ENCODE measurements at regions not wholly inside any gene's neighbourhood (a gene's known extent, or its start where the extent isn't known, plus 50 kb on each side); places are given as distances from the start of the nearest gene placed in this dataset.

GRCh38 chr4:60619531-60620305 is 580.4 kb upstream of the ADGRL3 start:
- H3K4me1 ChIP-seq (ENCODE audit: control insufficient read depth in 1 of 2, insufficient read depth in 2 of 2, low read length in 2 of 2) = no peaks in the 10 kb centered on the region

GRCh38 chr4:60637976-60638375 is 562.1 kb upstream of the ADGRL3 start:
- H3K4me1 ChIP-seq (ENCODE audit: control insufficient read depth in 1 of 2, insufficient read depth in 2 of 2, low read length in 2 of 2) = no peaks in the 10 kb centered on the region
- no peaks in the 10 kb centered on the region for H3K36me3 ChIP-seq (ENCODE audit: control insufficient read depth in 1 of 2, insufficient read depth in 2 of 2, low read length in 2 of 2)
- H3K9me3 ChIP-seq (ENCODE audit: control insufficient read depth in 1 of 2, low read length in 2 of 2) = peaks cover 0 to 8% of the 10 kb centered on the region in 2 donors
- no peaks in the 10 kb centered on the region for H3K27me3 ChIP-seq (ENCODE audit: control insufficient read depth in 1 of 2, insufficient read depth in 2 of 2, low read length in 2 of 2)
- H3K4me3 ChIP-seq (ENCODE audit: low read depth in 1 of 2, low read length in 2 of 2) = no peak overlapping the region
- no peak overlapping the region for H3K9ac ChIP-seq (ENCODE audit: low read depth in 1 of 2, low read length in 2 of 2)
- H3K27ac ChIP-seq (ENCODE audit: low read depth, low read length) = no peak overlapping the region

More at GRCh38 chr4:60619531-60620305, 580.4 kb upstream of the ADGRL3 start:
- Histone ChIP-seq H3K9ac (ENCODE audit: low read depth in 1 of 2, low read length in 2 of 2) (no peak overlapping the region), H3K36me3 (ENCODE audit: control insufficient read depth in 1 of 2, insufficient read depth in 2 of 2, low read length in 2 of 2) (no peaks in the 10 kb centered on the region), H3K4me3 (ENCODE audit: low read depth in 1 of 2, low read length in 2 of 2) (no peak overlapping the region), H3K27ac (ENCODE audit: low read depth, low read length) (no peak overlapping the region), H3K9me3 (ENCODE audit: control insufficient read depth in 1 of 2, low read length in 2 of 2) (peaks cover 0 to 6% of the 10 kb centered on the region in 2 donors), H3K27me3 (ENCODE audit: control insufficient read depth in 1 of 2, insufficient read depth in 2 of 2, low read length in 2 of 2) (no peaks in the 10 kb centered on the region)

DNA sequence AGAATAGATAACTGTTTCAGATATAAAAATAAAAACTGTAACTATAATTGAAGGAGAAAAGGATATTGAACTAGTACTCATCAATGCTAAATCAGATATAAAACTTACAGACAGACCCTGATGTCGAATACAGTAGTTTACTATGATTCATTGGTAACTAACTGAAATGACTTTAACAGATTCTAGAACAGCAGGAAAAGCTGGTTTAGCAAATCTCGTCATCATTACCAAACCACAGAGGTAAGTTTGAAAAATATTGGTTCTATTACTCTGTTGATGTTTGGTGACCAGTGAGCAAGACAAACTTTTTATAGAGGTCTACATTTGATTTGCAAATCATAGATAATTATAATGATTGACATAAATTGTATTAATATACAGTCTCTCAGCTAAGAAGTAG is 551.4 kb upstream of the ADGRL3 start:
- H3K9me3 ChIP-seq (ENCODE audit: control insufficient read depth in 1 of 2, low read length in 2 of 2) = peaks cover 0 to 4% of the 10 kb centered on the region in 2 donors
- no peaks in the 10 kb centered on the region for H3K4me1 ChIP-seq (ENCODE audit: control insufficient read depth in 1 of 2, insufficient read depth in 2 of 2, low read length in 2 of 2)
- H3K9ac ChIP-seq (ENCODE audit: low read depth in 1 of 2, low read length in 2 of 2) = no peak overlapping the region
- H3K4me3 ChIP-seq (ENCODE audit: low read depth in 1 of 2, low read length in 2 of 2) = no peak overlapping the region
- no peaks in the 10 kb centered on the region for H3K36me3 ChIP-seq (ENCODE audit: control insufficient read depth in 1 of 2, insufficient read depth in 2 of 2, low read length in 2 of 2)
- no peak overlapping the region for H3K27ac ChIP-seq (ENCODE audit: low read depth, low read length)
- no peaks in the 10 kb centered on the region for H3K27me3 ChIP-seq (ENCODE audit: control insufficient read depth in 1 of 2, insufficient read depth in 2 of 2, low read length in 2 of 2)

DNA sequence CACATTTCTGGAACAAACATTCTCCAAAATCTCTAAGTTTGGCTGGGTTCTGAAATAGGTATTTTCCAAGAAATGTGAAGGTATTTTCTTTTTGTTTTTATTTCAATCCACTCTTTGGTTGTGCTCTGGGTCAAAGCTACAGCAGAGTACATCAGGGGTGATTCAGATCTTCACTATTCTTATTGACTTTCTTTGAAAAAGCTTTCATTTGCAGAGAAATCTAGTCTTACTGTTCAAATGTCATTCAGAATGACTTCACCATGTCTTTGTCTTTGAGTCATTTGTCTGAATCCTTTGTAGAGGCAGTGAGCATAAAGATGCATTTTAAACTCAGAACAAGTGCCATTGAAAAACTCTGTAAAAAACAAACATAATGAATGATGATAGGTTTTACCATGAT is 547.2 kb upstream of the ADGRL3 start:
- no peak overlapping the region for H3K27ac ChIP-seq (ENCODE audit: low read depth, low read length)
- H3K27me3 ChIP-seq (ENCODE audit: control insufficient read depth in 1 of 2, insufficient read depth in 2 of 2, low read length in 2 of 2) = no peaks in the 10 kb centered on the region
- no peak overlapping the region for H3K9ac ChIP-seq (ENCODE audit: low read depth in 1 of 2, low read length in 2 of 2)
- H3K36me3 ChIP-seq (ENCODE audit: control insufficient read depth in 1 of 2, insufficient read depth in 2 of 2, low read length in 2 of 2) = no peaks in the 10 kb centered on the region
- no peak overlapping the region for H3K4me3 ChIP-seq (ENCODE audit: low read depth in 1 of 2, low read length in 2 of 2)
- H3K4me1 ChIP-seq (ENCODE audit: control insufficient read depth in 1 of 2, insufficient read depth in 2 of 2, low read length in 2 of 2) = no peaks in the 10 kb centered on the region
- peaks cover 0 to 3% of the 10 kb centered on the region in 2 donors for H3K9me3 ChIP-seq (ENCODE audit: control insufficient read depth in 1 of 2, low read length in 2 of 2)

GRCh38 chr4:60655356-60655755 is 544.8 kb upstream of the ADGRL3 start:
- Histone ChIP-seq H3K9me3 (ENCODE audit: control insufficient read depth in 1 of 2, low read length in 2 of 2) (peaks cover 0 to 5% of the 10 kb centered on the region in 2 donors), H3K27ac (ENCODE audit: low read depth, low read length) (no peak overlapping the region), H3K9ac (ENCODE audit: low read depth in 1 of 2, low read length in 2 of 2) (no peak overlapping the region), H3K4me3 (ENCODE audit: low read depth in 1 of 2, low read length in 2 of 2) (no peak overlapping the region), H3K36me3 (ENCODE audit: control insufficient read depth in 1 of 2, insufficient read depth in 2 of 2, low read length in 2 of 2) (no peaks in the 10 kb centered on the region), H3K4me1 (ENCODE audit: control insufficient read depth in 1 of 2, insufficient read depth in 2 of 2, low read length in 2 of 2) (no peaks in the 10 kb centered on the region), H3K27me3 (ENCODE audit: control insufficient read depth in 1 of 2, insufficient read depth in 2 of 2, low read length in 2 of 2) (no peaks in the 10 kb centered on the region)

GRCh38 chr4:60656171-60656570 is 544.0 kb upstream of the ADGRL3 start:
- H3K4me3 ChIP-seq (ENCODE audit: low read depth in 1 of 2, low read length in 2 of 2) = no peak overlapping the region
- no peak overlapping the region for H3K9ac ChIP-seq (ENCODE audit: low read depth in 1 of 2, low read length in 2 of 2)
- no peaks in the 10 kb centered on the region for H3K27me3 ChIP-seq (ENCODE audit: control insufficient read depth in 1 of 2, insufficient read depth in 2 of 2, low read length in 2 of 2)
- H3K27ac ChIP-seq (ENCODE audit: low read depth, low read length) = no peak overlapping the region
- H3K9me3 ChIP-seq (ENCODE audit: control insufficient read depth in 1 of 2, low read length in 2 of 2) = peaks cover 0 to 5% of the 10 kb centered on the region in 2 donors
- no peaks in the 10 kb centered on the region for H3K4me1 ChIP-seq (ENCODE audit: control insufficient read depth in 1 of 2, insufficient read depth in 2 of 2, low read length in 2 of 2)
- H3K36me3 ChIP-seq (ENCODE audit: control insufficient read depth in 1 of 2, insufficient read depth in 2 of 2, low read length in 2 of 2) = no peaks in the 10 kb centered on the region

- Histone ChIP-seq H3K4me3 (ENCODE audit: low read depth in 1 of 2, low read length in 2 of 2) (no peak overlapping the region), H3K9ac (ENCODE audit: low read depth in 1 of 2, low read length in 2 of 2) (no peak overlapping the region), H3K27ac (ENCODE audit: low read depth, low read length) (no peak overlapping the region), H3K27me3 (ENCODE audit: control insufficient read depth in 1 of 2, insufficient read depth in 2 of 2, low read length in 2 of 2) (no peaks in the 10 kb centered on the region), H3K9me3 (ENCODE audit: control insufficient read depth in 1 of 2, low read length in 2 of 2) (peaks cover 0 to 5% of the 10 kb centered on the region in 2 donors), H3K4me1 (ENCODE audit: control insufficient read depth in 1 of 2, insufficient read depth in 2 of 2, low read length in 2 of 2) (no peaks in the 10 kb centered on the region), H3K36me3 (ENCODE audit: control insufficient read depth in 1 of 2, insufficient read depth in 2 of 2, low read length in 2 of 2) (no peaks in the 10 kb centered on the region)
Measured at GRCh38 chr4:60657041-60657440, 543.1 kb upstream of the ADGRL3 start.

GRCh38 chr4:60657807-60658206 is 542.3 kb upstream of the ADGRL3 start:
- Histone ChIP-seq H3K9ac (ENCODE audit: low read depth in 1 of 2, low read length in 2 of 2) (no peak overlapping the region), H3K4me1 (ENCODE audit: control insufficient read depth in 1 of 2, insufficient read depth in 2 of 2, low read length in 2 of 2) (no peaks in the 10 kb centered on the region), H3K4me3 (ENCODE audit: low read depth in 1 of 2, low read length in 2 of 2) (no peak overlapping the region), H3K27ac (ENCODE audit: low read depth, low read length) (no peak overlapping the region), H3K27me3 (ENCODE audit: control insufficient read depth in 1 of 2, insufficient read depth in 2 of 2, low read length in 2 of 2) (no peaks in the 10 kb centered on the region), H3K36me3 (ENCODE audit: control insufficient read depth in 1 of 2, insufficient read depth in 2 of 2, low read length in 2 of 2) (no peaks in the 10 kb centered on the region), H3K9me3 (ENCODE audit: control insufficient read depth in 1 of 2, low read length in 2 of 2) (peaks cover 0 to 5% of the 10 kb centered on the region in 2 donors)

- Histone ChIP-seq H3K9ac (ENCODE audit: low read depth in 1 of 2, low read length in 2 of 2) (no peak overlapping the region), H3K27me3 (ENCODE audit: control insufficient read depth in 1 of 2, insufficient read depth in 2 of 2, low read length in 2 of 2) (no peaks in the 10 kb centered on the region), H3K9me3 (ENCODE audit: control insufficient read depth in 1 of 2, low read length in 2 of 2) (peaks cover 0 to 4% of the 10 kb centered on the region in 2 donors), H3K4me3 (ENCODE audit: low read depth in 1 of 2, low read length in 2 of 2) (no peak overlapping the region), H3K27ac (ENCODE audit: low read depth, low read length) (no peak overlapping the region), H3K36me3 (ENCODE audit: control insufficient read depth in 1 of 2, insufficient read depth in 2 of 2, low read length in 2 of 2) (no peaks in the 10 kb centered on the region), H3K4me1 (ENCODE audit: control insufficient read depth in 1 of 2, insufficient read depth in 2 of 2, low read length in 2 of 2) (no peaks in the 10 kb centered on the region)
Measured at GRCh38 chr4:60663769-60664168, 536.4 kb upstream of the ADGRL3 start.

GRCh38 chr4:60682901-60683300 is 517.2 kb upstream of the ADGRL3 start:
- H3K27ac ChIP-seq (ENCODE audit: low read depth, low read length) = peak overlapping the region; percentile 43
- no peak overlapping the region for H3K4me3 ChIP-seq (ENCODE audit: low read depth in 1 of 2, low read length in 2 of 2)
- no peak overlapping the region for H3K9ac ChIP-seq (ENCODE audit: low read depth in 1 of 2, low read length in 2 of 2)
- no peaks in the 10 kb centered on the region for H3K4me1 ChIP-seq (ENCODE audit: control insufficient read depth in 1 of 2, insufficient read depth in 2 of 2, low read length in 2 of 2)
- H3K27me3 ChIP-seq (ENCODE audit: control insufficient read depth in 1 of 2, insufficient read depth in 2 of 2, low read length in 2 of 2) = no peaks in the 10 kb centered on the region
- H3K36me3 ChIP-seq (ENCODE audit: control insufficient read depth in 1 of 2, insufficient read depth in 2 of 2, low read length in 2 of 2) = no peaks in the 10 kb centered on the region
- no peaks in the 10 kb centered on the region for H3K9me3 ChIP-seq (ENCODE audit: control insufficient read depth in 1 of 2, low read length in 2 of 2)

Measured in duodenal mucosa (tissue), 2 donors.